Right lobe of liver (tissue), 6 donors: ENCODE measurements at regions not wholly inside any gene's neighbourhood (a gene's known extent, or its start where the extent isn't known, plus 50 kb on each side); places are given as distances from the start of the nearest gene placed in this dataset.
"Not testable (repeated sequence)": the region's sequence is repeated elsewhere in the genome, so short reads cannot be mapped to it uniquely, and the experiment has no call there.

Experiments
- ATAC-seq, 4 donors: fragments of 200-7000 bp; cut with Tn5 transposase; one replicate each; pipeline ENCODE4 v1.9.1; 2020; ENCODE audit warnings: mild to moderate bottlenecking in 4 of 4, moderate library complexity in 4 of 4
- DNase-seq, 3 donors: peaks; one replicate each; pipeline ENCODE4 v3.0.0-alpha.2; 2020
- H3K27ac ChIP-seq, 3 donors: fragments of 200-600 bp; one replicate each; pipeline ENCODE4 v1.8.0; 2022
- H3K27me3 ChIP-seq, 2 donors: fragments of 200-600 bp; one replicate each; pipeline ENCODE4 v1.8.0; 2022
- H3K36me3 ChIP-seq, 4 donors: fragments of 200-600 bp; sonication (generic) in 1 of 4; one replicate each; pipeline versions ENCODE4 v1.5.1 to v1.8.0; 2017 to 2022; ENCODE audit warnings: control low read depth in 1 of 4
- H3K4me1 ChIP-seq, 4 donors: fragments of 200-600 bp; sonication (generic) in 1 of 4; one replicate each; pipeline versions ENCODE4 v1.5.1 to v1.8.0; 2017 to 2022; ENCODE audit warnings: control low read depth in 1 of 4
- H3K4me3 ChIP-seq, 3 donors: fragments of 200-600 bp; one replicate each; pipeline ENCODE4 v1.8.0; 2022
- H3K9me3 ChIP-seq, 4 donors: fragments of 200-600 bp; sonication (generic) in 1 of 4; one replicate each; pipeline versions ENCODE4 v1.5.1 to v1.8.0; 2017 to 2022; ENCODE audit warnings: control low read depth in 1 of 4
- CTCF ChIP-seq, 4 donors: fragments of 200-600 bp in 3 of 4; fragments of 450-650 bp in 1 of 4; IDR thresholded peaks; one replicate each; pipeline versions ENCODE4 v1.5.1 to v1.8.0; 2016 to 2022; ENCODE audit warnings: antibody characterized with exemption in 4 of 4, mild to moderate bottlenecking in 2 of 4
- POLR2A ChIP-seq: fragments of 450-650 bp; IDR thresholded peaks from one replicate; pipeline ENCODE4 v1.6.1; 2017; ENCODE audit warnings: antibody characterized with exemption, mild to moderate bottlenecking
- WGBS: methylation state at CpG from one replicate; pipeline ENCODE4 v1.1.6; 2018; ENCODE audit warnings: low coverage, low lambda C conversion rate; ENCODE audit not compliant: insufficient coverage; ENCODE audit errors: missing lambda C conversion rate; 5-methylcytosine and 5-hydroxymethylcytosine counted together
- intact Hi-C, 2 donors: fragments of 100-400 bp; cut with DNase I; formaldehyde crosslinking; loops; one replicate each; pipeline versions ENCODE4 v1.11.2 to v1.14.1; 2022
- donor health status: DM: no; HTN: yes; CAD: no.
- donor health status: DM: no; HTN: no; CAD: no.
- donor health status: DM: no; HTN: no; CAD: no.
- donor health status: DM: no; HTN: yes; CAD: no.
- donor health status: DM: no; HTN: yes; CAD: no.

DNA sequence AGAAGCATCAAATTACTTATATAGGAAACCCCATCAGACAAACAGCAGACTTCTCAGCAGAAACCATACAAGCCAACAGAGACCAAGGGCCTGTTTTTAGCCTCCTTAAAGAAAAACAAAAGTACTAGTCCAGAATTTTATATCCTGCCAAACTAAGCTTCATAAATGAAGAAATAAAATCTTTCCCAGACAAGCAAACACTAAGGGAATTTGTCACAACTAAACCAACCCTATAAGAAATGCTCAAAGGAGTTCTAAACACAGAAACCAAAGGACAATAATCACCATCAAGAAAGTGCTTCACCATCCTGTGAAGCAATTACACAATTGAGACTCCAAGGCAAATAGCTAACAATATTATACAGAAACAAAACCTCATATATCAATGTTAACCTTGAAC, 238.6 kb downstream of the NKX6-1 start:
- DNase-seq (no peak), ATAC-seq (no peak)
- H3K4me1 ChIP-seq = no peaks in the 10 kb centered on the region
- no peaks in the 10 kb centered on the region for H3K27me3 ChIP-seq
- no peak for TF ChIP-seq POLR2A
- TF ChIP-seq CTCF (IDR thresholded peaks at IDR 0.05) = no peak
- no peaks in the 10 kb centered on the region for H3K36me3 ChIP-seq
- intact Hi-C loops = no loop called here
- no peak overlapping the region for H3K27ac ChIP-seq
- H3K9me3 ChIP-seq = no peaks in the 10 kb centered on the region
- H3K4me3 ChIP-seq = no peak overlapping the region

DNA sequence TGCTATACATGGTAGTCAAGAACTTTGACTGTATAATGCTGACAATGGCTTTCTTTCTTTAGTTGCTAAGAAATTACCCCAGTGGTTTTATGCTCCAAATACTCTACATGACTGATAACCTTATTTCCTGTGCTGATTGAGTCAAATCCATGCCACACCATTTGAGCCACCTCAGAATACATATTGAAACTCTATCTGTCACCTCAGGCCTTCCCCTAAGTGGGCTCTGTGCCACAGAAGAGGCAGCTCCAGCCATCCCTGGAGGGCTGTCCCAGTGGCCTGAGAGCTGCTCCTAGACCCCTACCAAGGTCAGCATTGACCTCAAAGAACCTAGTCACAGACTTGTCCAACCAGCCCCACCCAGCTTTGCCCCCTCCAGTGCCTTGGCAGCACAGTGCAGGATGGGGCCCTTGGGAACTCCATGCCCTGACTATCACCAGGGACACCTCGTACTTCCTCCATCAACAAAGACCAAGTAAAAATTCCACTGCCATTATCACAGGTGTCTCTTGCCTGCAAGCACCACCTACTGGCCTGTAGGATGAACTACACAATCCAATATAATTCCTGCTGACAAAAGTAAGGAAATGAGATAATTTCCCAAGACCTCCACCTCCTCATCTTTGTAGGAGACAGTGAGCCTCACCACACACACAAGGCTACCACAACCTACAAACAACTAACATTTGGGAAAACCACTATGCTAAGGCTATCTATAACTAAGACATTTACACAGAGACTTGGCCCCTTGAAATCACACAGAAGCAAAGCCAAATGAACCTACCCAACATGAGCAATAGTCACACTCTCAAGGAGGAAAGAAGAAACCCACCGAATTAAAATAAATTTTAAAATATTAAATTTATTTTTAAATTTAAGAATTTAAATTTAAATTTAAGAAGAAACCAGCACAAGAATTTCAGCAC, 239.9 kb downstream of the NKX6-1 start:
- Histone ChIP-seq H3K9me3 (no peaks in the 10 kb centered on the region), H3K36me3 (no peaks in the 10 kb centered on the region), H3K4me1 (no peaks in the 10 kb centered on the region), H3K4me3 (no peak overlapping the region), H3K27me3 (no peaks in the 10 kb centered on the region), H3K27ac (no peak overlapping the region)
- TF ChIP-seq POLR2A (no peak), CTCF (IDR thresholded peaks at IDR 0.05) (peak; percentile 44 to 56 (median 56))
- DNase-seq = no peak
- intact Hi-C loops = no loop called here
- 22% methylated on average over 2 of the region's 2 CpGs for WGBS
- ATAC-seq = peak; percentile 53 to 58 (median 56)

DNA sequence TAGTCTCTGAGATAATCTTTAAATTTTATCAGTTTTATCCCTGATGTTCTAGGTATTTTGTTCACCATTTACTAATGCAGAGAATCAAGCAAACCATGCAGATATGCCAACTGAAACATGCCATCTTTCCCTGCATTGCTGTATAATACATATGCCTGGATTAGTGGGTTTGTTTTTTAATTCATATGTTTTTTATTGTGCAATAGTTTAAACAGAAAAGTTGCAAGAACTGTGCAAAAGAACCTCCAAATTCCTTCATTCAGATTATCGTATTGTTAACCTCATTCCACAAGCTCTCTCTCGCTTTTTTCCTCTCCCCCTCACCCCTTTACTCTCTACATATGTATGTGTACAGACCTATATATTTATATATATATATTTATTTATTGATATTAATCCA, 244.6 kb downstream of the NKX6-1 start:
- WGBS = 62% methylated on average over 2 of the region's 2 CpGs
- H3K27me3 ChIP-seq = no peaks in the 10 kb centered on the region
- no peak overlapping the region for H3K27ac ChIP-seq
- no peaks in the 10 kb centered on the region for H3K4me1 ChIP-seq
- H3K4me3 ChIP-seq = no peak overlapping the region
- no peak for ATAC-seq
- TF ChIP-seq POLR2A (no peak), CTCF (IDR thresholded peaks at IDR 0.05) (no peak)
- no peaks in the 10 kb centered on the region for H3K36me3 ChIP-seq
- no peaks in the 10 kb centered on the region for H3K9me3 ChIP-seq
- no peak for DNase-seq
- intact Hi-C loops = no loop called here

DNA sequence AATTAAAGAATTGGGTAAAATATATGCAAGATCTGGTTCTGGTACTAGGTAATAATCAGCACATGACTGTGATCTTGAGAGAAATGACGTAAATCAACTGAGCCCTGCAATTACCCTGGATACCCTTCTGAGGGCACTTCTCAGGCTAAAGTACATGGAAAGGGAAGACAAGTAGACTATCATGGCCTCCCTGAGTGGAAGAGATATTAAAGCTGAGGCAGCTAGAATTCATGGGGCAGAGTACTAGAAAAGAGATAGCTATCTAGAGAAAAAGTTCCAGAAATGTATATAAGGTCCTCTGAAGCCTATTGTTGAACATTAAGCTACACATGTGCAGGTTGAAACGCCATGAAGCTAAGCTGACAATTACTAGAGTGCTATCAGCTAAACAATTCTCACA, 249.6 kb downstream of the NKX6-1 start:
- Histone ChIP-seq H3K36me3 (no peaks in the 10 kb centered on the region), H3K9me3 (no peaks in the 10 kb centered on the region), H3K4me1 (no peaks in the 10 kb centered on the region), H3K4me3 (no peak overlapping the region), H3K27me3 (no peaks in the 10 kb centered on the region), H3K27ac (no peak overlapping the region)
- WGBS = 34% methylated on average over 2 of the region's 2 CpGs
- intact Hi-C loops = no loop called here
- no peak for ATAC-seq
- no peak for DNase-seq
- TF ChIP-seq POLR2A (no peak), CTCF (IDR thresholded peaks at IDR 0.05) (no peak)

DNA sequence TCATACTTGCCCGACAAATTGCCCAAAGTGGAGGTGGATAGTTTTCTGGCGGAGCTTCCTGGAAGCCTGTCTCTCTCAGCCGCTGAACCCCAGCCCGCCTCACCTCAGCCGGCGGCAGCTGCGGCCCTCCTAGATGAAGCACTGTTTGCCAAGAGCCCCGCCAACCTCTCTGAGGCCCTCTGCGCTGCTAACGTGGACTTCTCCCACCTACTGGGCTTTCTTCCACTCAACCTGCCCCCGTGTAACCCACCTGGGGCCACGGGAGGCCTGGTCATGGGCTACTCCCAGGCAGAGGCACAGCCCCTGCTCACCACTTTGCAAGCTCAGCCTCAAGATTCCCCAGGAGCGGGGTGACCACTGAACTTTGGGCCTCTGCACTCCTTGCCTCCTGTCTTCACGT, 254.1 kb downstream of the NKX6-1 start:
- H3K9me3 ChIP-seq, H3K27me3 ChIP-seq, H3K4me3 ChIP-seq, intact Hi-C loops, H3K27ac ChIP-seq, DNase-seq, ATAC-seq, H3K4me1 ChIP-seq, H3K36me3 ChIP-seq: not testable (repeated sequence)
- 80% methylated on average over 4 of the region's 14 CpGs for WGBS

DNA sequence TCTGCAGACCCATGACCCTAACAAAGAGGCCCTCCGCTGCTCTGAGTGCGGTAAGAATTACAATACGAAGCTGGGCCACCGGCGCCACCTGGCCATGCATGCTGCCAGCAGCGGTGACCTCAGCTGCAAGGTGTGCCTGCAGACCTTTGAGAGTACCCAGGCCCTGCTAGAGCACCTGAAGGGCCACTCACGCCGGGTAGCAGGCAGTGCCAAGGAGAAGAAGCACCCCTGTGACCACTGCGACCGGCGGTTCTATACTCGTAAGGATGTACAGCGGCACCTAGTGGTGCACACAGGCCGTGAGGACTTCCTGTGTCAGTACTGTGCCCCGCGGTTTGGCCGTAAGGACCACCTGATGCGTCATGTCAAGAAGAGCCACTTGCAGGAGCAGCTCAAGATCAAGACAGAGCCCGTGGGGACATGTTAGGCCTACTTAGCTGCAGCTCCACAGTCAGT, 254.7 kb downstream of the NKX6-1 start:
- H3K9me3 ChIP-seq, H3K27ac ChIP-seq, H3K4me1 ChIP-seq, H3K27me3 ChIP-seq, DNase-seq, intact Hi-C loops, ATAC-seq, H3K4me3 ChIP-seq, H3K36me3 ChIP-seq: not testable (repeated sequence)
- WGBS = no CpG with 5 or more reads among the region's 19 CpGs
